Vagina (tissue), 2 donors: ENCODE measurements at regions not wholly inside any gene's neighbourhood (a gene's known extent, or its start where the extent isn't known, plus 50 kb on each side); places are given as distances from the start of the nearest gene placed in this dataset.

ENCODE experiments used
- DNase-seq, 2 donors: peaks; one replicate each; pipeline ENCODE4 v3.0.0-alpha.2; 2017; ENCODE audit errors: extremely low spot score in 2 of 2
- H3K27ac ChIP-seq: fragments of 200-600 bp; sonication (generic); one replicate; pipeline ENCODE4 v1.5.1; 2019
- H3K27me3 ChIP-seq: fragments of 200-600 bp; sonication (generic); one replicate; pipeline ENCODE4 v1.5.1; 2019
- H3K36me3 ChIP-seq, 2 donors: fragments of 200-600 bp; sonication (generic); one replicate each; pipeline ENCODE4 v1.5.1; 2017 to 2019
- H3K4me1 ChIP-seq: fragments of 200-600 bp; sonication (generic); one replicate; pipeline ENCODE4 v1.5.1; 2019
- H3K4me3 ChIP-seq, 2 donors: fragments of 200-600 bp; sonication (generic); 1 replicate in 1 of 2; 2 replicates in 1 of 2; pipeline ENCODE4 v1.5.1; 2016 to 2019
- H3K9me3 ChIP-seq: fragments of 200-600 bp; sonication (generic); one replicate; pipeline ENCODE4 v1.5.1; 2019
- POLR2A ChIP-seq, 2 donors: fragments of 450-650 bp; IDR thresholded peaks; one replicate each; pipeline ENCODE4 v1.6.1; 2017; ENCODE audit warnings: antibody characterized with exemption in 2 of 2, mild to moderate bottlenecking in 2 of 2, moderate library complexity in 2 of 2
- POLR2AphosphoS5 ChIP-seq, 2 donors: sonication (generic); formaldehyde crosslinking; IDR thresholded peaks; one replicate each; pipeline ENCODE4 v1.9.0; 2017; ENCODE audit warnings: antibody characterized with exemption in 2 of 2, mild to moderate bottlenecking in 2 of 2, low read depth in 1 of 2; ENCODE audit not compliant: insufficient read depth in 1 of 2
- intact Hi-C: fragments of 100-400 bp; cut with DNase I; formaldehyde crosslinking; loops from one replicate; pipeline ENCODE4 v1.15.1; 2023
- TF ChIP-seq, protein P1 (sequence below), 3 experiments: fragments of 450-650 bp in 2 of 3; fragments of 200-600 bp in 1 of 3; sonication (generic) in 1 of 3; IDR thresholded peaks; one replicate each; pipeline ENCODE4 v1.5.1; 2017 to 2019; ENCODE audit warnings: antibody characterized with exemption in 3 of 3, mild to moderate bottlenecking in 2 of 3, moderate library complexity in 2 of 3

- Histone ChIP-seq H3K27ac (no peak overlapping the region), H3K4me1 (no peaks in the 10 kb centered on the region), H3K27me3 (no peaks in the 10 kb centered on the region), H3K9me3 (no peaks in the 10 kb centered on the region), H3K4me3 (no peak overlapping the region), H3K36me3 (no peaks in the 10 kb centered on the region)
- intact Hi-C loops = no loop called here
- DNase-seq = no peak
- TF ChIP-seq POLR2AphosphoS5 (IDR thresholded peaks at IDR 0.05; ENCODE audit: insufficient read depth in 1 of 2, low read depth in 1 of 2) (no peak), POLR2A (IDR thresholded peaks at IDR 0.05) (no peak)
- TF ChIP-seq, protein P1, sequence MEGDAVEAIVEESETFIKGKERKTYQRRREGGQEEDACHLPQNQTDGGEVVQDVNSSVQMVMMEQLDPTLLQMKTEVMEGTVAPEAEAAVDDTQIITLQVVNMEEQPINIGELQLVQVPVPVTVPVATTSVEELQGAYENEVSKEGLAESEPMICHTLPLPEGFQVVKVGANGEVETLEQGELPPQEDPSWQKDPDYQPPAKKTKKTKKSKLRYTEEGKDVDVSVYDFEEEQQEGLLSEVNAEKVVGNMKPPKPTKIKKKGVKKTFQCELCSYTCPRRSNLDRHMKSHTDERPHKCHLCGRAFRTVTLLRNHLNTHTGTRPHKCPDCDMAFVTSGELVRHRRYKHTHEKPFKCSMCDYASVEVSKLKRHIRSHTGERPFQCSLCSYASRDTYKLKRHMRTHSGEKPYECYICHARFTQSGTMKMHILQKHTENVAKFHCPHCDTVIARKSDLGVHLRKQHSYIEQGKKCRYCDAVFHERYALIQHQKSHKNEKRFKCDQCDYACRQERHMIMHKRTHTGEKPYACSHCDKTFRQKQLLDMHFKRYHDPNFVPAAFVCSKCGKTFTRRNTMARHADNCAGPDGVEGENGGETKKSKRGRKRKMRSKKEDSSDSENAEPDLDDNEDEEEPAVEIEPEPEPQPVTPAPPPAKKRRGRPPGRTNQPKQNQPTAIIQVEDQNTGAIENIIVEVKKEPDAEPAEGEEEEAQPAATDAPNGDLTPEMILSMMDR (IDR thresholded peaks at IDR 0.05) = no peak
Measured at GRCh38 chr2:225272173-225272572, 127.3 kb upstream of the NYAP2 start.

- TF ChIP-seq POLR2A (IDR thresholded peaks at IDR 0.05) (no peak), POLR2AphosphoS5 (IDR thresholded peaks at IDR 0.05; ENCODE audit: insufficient read depth in 1 of 2, low read depth in 1 of 2) (no peak)
- TF ChIP-seq, protein P1 (IDR thresholded peaks at IDR 0.05) = no peak
Measured at GRCh38 chr2:225270861-225271260, 128.6 kb upstream of the NYAP2 start.

DNA sequence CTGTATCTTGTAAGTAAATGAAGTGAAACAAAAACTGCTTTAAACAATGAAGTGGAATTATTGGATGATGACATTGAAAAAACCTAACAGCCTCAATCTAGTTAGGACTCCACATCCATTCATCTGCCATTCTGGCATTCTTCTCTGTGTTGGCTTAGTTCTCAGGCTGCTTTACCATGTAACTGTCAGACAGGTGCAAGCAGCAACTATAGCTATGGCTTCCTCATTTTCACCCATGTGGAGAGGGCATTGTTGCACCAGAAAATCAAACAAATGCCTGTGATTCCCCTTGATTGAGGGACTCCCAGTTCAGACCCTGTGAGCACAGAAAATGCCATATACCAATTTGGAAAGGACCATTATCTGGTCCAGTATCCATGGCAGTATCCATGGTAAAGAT is 129.5 kb upstream of the NYAP2 start:
- no peak overlapping the region for H3K4me3 ChIP-seq
- no peak overlapping the region for H3K27ac ChIP-seq
- H3K9me3 ChIP-seq = no peaks in the 10 kb centered on the region
- H3K27me3 ChIP-seq = no peaks in the 10 kb centered on the region
- H3K4me1 ChIP-seq = no peaks in the 10 kb centered on the region
- intact Hi-C loops = no loop called here
- TF ChIP-seq, protein P1 (IDR thresholded peaks at IDR 0.05) = no peak
- TF ChIP-seq POLR2AphosphoS5 (IDR thresholded peaks at IDR 0.05; ENCODE audit: insufficient read depth in 1 of 2, low read depth in 1 of 2) = no peak
- TF ChIP-seq POLR2A (IDR thresholded peaks at IDR 0.05) = no peak
- no peak for DNase-seq
- H3K36me3 ChIP-seq = no peaks in the 10 kb centered on the region

More at GRCh38 chr2:225270861-225271260, 128.6 kb upstream of the NYAP2 start:
- H3K27me3 ChIP-seq = no peaks in the 10 kb centered on the region
- DNase-seq = no peak
- H3K9me3 ChIP-seq = no peaks in the 10 kb centered on the region
- H3K4me3 ChIP-seq = no peak overlapping the region
- no peaks in the 10 kb centered on the region for H3K4me1 ChIP-seq
- H3K27ac ChIP-seq = no peak overlapping the region
- intact Hi-C loops = no loop called here
- H3K36me3 ChIP-seq = no peaks in the 10 kb centered on the region

GRCh38 chr2:225254363-225254762 is 145.1 kb upstream of the NYAP2 start:
- intact Hi-C loops = no loop called here
- TF ChIP-seq, protein P1 (IDR thresholded peaks at IDR 0.05) = no peak
- TF ChIP-seq POLR2A (IDR thresholded peaks at IDR 0.05) = no peak
- no peak for TF ChIP-seq POLR2AphosphoS5 (IDR thresholded peaks at IDR 0.05; ENCODE audit: insufficient read depth in 1 of 2, low read depth in 1 of 2)
- Histone ChIP-seq H3K4me1 (no peaks in the 10 kb centered on the region), H3K9me3 (no peaks in the 10 kb centered on the region), H3K36me3 (no peaks in the 10 kb centered on the region), H3K27ac (no peak overlapping the region), H3K4me3 (no peak overlapping the region), H3K27me3 (no peaks in the 10 kb centered on the region)
- DNase-seq = no peak

GRCh38 chr2:225244933-225245332 is 154.6 kb upstream of the NYAP2 start:
- no peak for DNase-seq
- H3K27me3 ChIP-seq = no peaks in the 10 kb centered on the region
- no peaks in the 10 kb centered on the region for H3K36me3 ChIP-seq
- TF ChIP-seq POLR2A (IDR thresholded peaks at IDR 0.05) (no peak), POLR2AphosphoS5 (IDR thresholded peaks at IDR 0.05; ENCODE audit: insufficient read depth in 1 of 2, low read depth in 1 of 2) (no peak)
- TF ChIP-seq, protein P1 (IDR thresholded peaks at IDR 0.05) = no peak
- H3K9me3 ChIP-seq = no peaks in the 10 kb centered on the region
- no peaks in the 10 kb centered on the region for H3K4me1 ChIP-seq
- intact Hi-C loops = no loop called here
- no peak overlapping the region for H3K27ac ChIP-seq
- H3K4me3 ChIP-seq = no peak overlapping the region
